GM18499 (cell line): ENCODE measurements at regions not wholly inside any gene's neighbourhood (a gene's known extent, or its start where the extent isn't known, plus 50 kb on each side); places are given as distances from the start of the nearest gene placed in this dataset.
"Not testable (repeated sequence)": the region's sequence is repeated elsewhere in the genome, so short reads cannot be mapped to it uniquely, and the experiment has no call there.

Experiments
- ATAC-seq: cut with Tn5 transposase; IDR thresholded peaks from one replicate; pipeline ENCODE4 v1.9.1; 2021; ENCODE audit warnings: moderate number of reproducible peaks; ENCODE audit not compliant: insufficient read depth, unreplicated experiment

GRCh38 chr5:1732238-1732941 is 67.2 kb downstream of the MRPL36 start:
- no peak for ATAC-seq

GRCh38 chr5:1731855-1732237 is 67.8 kb downstream of the MRPL36 start:
- not testable (repeated sequence) for ATAC-seq

- ATAC-seq, result no peak
Measured at GRCh38 chr5:1731091-1731639, 68.5 kb downstream of the MRPL36 start.

- no peak for ATAC-seq
Measured at GRCh38 chr5:1730487-1730847, 69.2 kb downstream of the MRPL36 start.

GRCh38 chr5:1729641-1730486 is 69.8 kb downstream of the MRPL36 start:
- ATAC-seq, result no peak

- ATAC-seq, result no peak
Measured at GRCh38 chr5:1728846-1729245, 70.8 kb downstream of the MRPL36 start.

- ATAC-seq, result no peak
Measured at GRCh38 chr5:1727571-1727970, 72.1 kb downstream of the MRPL36 start.

- no peak for ATAC-seq
Measured at GRCh38 chr5:1726956-1727355, 72.7 kb downstream of the MRPL36 start.

GRCh38 chr5:1726469-1726865 is 73.2 kb downstream of the MRPL36 start:
- ATAC-seq, result no peak

GRCh38 chr5:1725641-1726468 is 73.8 kb downstream of the MRPL36 start:
- no peak for ATAC-seq

- no peak for ATAC-seq
Measured at GRCh38 chr5:1724822-1725602, 74.6 kb downstream of the MRPL36 start.

- no peak for ATAC-seq
Measured at GRCh38 chr5:1723957-1724821, 75.4 kb downstream of the MRPL36 start.

GRCh38 chr5:1723476-1723875 is 76.2 kb downstream of the MRPL36 start:
- no peak for ATAC-seq

GRCh38 chr5:1722877-1723276 is 76.8 kb downstream of the MRPL36 start:
- no peak for ATAC-seq

GRCh38 chr5:1720396-1721110 is 79.1 kb downstream of the MRPL36 start:
- ATAC-seq, result no peak

- no peak for ATAC-seq
Measured at GRCh38 chr5:1719860-1720259, 79.8 kb downstream of the MRPL36 start.

GRCh38 chr5:1718669-1719068 is 81.0 kb downstream of the MRPL36 start:
- no peak for ATAC-seq

GRCh38 chr5:1710091-1710490 is 89.5 kb downstream of the MRPL36 start:
- not testable (repeated sequence) for ATAC-seq
